Midbrain (tissue), 1 donor: ENCODE measurements at regions not wholly inside any gene's neighbourhood (a gene's known extent, or its start where the extent isn't known, plus 50 kb on each side); places are given as distances from the start of the nearest gene placed in this dataset.
"Not testable (repeated sequence)": the region's sequence is repeated elsewhere in the genome, so short reads cannot be mapped to it uniquely, and the experiment has no call there.

Experiments used
- DNase-seq: peaks from one replicate; lab custom pipeline; 2025; lab: John Stamatoyannopoulos, UW

DNA sequence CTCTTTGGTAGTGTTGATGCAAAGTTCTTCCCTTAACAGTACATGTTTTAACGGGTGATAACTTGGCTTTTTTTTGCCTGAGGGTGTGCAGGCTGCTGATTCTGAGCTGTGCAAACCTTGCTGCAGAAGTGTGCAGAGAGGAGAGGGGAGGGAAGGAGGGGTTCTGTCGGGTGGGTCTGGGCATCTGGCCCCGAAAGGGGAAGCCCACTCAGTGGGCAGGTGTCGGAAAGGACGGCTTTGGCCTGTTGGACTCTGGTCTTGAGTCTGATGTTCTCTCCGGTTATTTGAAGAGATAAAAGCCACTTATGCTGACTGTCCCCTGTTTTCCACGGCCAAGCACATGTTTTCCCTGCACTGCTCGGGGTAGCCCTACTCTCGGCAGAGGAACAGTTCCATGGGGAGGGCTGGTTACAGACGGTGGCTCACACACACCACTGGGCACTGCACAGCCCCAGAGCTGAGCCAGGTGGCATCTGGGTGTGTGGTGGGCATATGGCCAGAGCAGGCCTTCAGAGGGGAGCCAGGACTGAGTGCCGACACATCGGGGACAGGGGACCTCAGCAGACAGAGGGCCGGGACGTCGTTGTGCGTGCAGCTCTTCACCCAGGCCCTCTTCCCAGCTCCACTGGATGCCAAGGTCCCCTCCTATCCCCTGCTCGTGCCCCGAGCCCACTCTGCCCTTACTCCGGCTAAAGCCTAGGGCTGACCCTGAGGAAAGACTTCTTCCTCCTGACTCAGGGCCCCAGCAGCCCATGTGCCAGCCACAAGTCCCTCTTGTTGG is 93.2 kb downstream of the TEX29 start:
- no peak for DNase-seq

DNA sequence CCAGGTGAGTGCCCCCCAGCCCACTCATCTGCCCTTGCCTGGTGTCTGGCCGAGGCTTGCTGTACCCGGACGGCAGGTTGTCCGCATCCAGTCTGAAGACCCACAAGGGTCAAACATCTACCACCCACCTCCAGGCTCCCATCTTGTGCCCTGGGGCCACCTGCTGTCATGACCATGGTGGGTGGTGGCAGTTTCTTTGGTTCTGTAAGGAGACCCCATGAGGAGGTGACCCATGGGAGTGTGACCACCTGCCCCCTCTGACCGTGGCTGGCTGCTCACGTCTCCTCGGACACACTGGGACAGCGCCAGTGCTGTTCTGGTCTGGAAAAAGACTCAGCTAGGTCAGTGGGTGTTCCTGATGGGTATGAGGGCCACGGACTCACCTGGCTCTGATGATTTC is 93.9 kb downstream of the TEX29 start:
- DNase-seq: no peak

DNA sequence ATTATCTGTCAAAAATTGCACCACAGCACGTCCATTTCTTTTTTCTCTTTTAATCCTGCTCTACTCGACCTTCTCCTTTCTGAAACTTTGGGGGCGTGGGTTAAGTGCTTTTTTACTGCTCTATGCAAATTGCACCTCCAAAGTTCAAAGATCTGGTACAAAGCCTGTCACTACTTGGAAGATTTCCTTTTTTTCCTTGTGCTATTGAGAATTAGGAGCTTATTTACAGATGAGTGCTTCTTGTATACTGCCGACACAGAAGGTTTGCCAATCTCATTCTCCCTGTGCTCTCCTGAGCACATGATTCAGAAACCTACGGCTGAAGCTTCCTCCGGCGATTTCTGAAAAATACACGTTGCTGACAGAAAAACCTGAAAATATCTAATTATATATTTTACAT is 94.8 kb downstream of the TEX29 start:
- DNase-seq: no peak

DNA sequence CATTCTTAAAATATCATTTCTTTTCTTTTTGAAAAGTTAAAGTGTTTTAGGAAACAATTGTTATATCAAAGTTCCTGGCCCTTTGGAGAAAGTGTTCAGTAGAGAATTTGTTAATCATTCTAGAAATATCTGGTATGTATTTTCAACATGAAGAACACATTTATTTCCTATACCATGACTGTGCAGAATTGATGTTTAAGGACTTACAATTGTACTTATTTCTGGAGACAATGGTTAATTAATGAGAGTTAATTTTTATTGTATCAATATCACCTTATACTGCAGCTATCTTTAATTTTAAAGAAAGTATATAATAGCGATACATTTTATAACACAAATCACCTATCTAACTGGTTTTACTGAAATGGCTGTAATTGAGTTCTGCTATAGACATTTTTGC is 95.3 kb downstream of the TEX29 start:
- DNase-seq: no peak

DNA sequence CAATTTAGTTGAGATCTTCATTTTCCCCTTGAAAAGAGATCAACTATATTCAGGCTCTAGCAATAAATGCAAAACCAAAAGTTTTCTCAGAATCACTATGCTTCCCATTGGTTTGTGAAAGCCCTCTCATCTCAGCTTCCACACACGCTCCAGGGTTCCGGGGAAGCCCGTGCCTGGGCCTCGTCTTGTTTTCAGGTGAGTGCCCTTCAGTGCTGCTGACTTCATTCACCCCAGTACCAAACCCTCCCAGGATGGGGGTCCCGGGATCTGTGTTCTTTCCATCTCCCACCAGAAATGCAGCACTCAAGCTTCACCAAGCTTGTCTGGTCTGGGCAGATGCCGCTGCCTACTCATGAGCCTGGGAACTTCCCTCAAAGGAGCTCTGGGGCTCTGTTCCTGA is 97.7 kb downstream of the TEX29 start:
- DNase-seq: no peak

DNA sequence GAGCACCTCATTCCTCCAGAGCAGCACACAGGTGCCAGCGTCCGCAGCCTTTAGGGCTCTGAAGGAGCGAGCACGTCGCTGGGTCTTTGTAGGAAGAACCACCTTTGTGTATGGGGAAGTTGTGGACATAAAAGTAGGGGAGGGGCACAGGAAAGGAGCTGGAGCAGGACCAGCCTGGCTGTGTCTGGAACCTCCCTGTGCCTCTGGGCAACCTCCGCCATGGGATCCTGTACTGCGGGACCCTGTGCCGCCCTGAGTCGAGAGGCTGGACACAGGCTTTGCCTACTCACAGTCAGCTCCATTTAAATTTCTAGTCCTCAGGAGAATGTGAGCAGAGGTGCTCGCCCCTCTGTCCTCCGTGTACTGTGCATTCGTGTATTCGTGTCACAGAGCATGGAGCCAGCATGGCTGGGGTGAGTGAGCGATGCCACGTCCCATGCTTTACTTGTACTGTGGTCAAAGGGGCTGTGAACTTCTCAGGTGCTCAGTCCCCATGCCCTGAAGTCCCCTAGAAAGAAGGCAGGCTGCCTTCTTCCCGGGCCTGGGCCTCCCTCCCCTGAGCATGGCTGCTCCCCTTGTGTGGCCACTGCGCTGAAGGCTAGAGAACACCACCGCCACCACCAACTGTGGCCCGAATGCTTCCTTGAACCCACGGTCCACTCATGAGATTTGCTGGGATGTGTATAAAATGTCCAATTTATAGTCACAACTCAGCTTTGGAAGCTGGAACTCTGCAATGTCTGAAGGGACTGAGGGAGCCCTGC is 99.9 kb downstream of the TEX29 start:
- DNase-seq: no peak

DNA sequence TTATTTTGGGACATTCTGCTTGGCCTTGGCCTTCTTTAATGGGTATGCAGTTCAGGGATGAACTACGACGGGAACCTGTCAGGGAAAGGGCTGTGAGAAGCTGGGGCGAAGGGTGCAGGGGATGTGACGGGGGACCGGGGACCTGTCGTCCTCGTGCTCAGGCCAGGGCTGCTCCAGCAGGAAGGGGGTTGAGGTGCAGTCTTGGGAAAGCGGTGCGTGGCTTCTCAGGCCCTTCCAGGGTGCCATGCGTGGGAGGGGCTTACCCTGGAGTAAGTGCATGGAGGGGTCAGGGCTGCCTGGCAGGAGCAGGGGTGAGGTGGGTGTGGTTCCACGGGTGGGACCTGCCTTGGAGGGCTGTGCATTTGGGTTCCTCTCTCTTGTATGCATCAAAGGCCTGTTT is 100.8 kb downstream of the TEX29 start:
- no peak for DNase-seq

DNA sequence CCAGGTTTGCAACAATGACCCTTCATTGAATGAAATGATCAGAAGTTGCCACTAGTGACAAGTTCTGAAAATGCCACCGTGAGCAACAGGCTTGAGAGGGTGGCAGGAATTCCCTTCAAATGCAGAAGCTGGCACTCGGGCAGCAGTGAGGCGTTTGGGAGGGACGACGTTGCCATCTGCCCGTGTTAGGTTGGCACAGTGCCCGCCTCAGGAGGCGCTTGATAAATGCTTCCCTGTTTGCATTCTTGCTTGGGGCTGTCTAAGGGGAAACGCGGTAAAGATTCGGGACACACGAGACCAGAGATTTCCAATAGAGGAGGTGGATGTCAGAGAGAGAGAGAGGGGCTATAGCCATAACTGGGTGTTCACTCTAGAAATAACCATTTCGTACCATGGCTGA is 101.9 kb downstream of the TEX29 start:
- no peak for DNase-seq

DNA sequence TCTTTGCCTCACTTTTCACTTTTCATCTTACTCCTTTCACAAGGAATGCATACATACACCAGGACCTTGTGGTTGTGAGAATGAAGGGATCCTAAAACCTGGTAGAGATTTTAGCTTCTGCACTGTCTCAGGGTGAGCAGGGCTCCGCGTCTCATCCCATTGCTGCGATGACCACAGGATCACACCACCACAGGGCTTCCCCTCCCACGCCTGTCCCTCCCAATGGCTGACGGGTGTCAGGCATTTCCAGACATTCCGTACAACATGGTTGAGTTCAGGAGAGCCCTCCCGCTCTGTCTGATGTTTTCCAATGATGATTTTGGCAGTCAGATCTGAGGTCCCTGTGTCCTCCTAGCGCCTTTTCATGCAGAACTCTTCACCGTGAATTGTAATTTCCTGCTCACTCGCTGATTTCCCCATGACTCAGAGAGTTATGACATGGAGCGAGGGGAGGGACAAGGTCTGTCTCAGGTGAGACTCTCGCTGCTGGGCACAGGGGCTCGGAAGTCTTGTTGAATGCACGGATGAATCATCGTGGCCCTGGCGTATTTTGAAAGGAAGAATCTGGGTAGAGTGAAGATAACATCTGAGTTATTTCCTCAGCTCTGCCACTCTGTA is 102.8 kb downstream of the TEX29 start:
- DNase-seq: no peak

DNA sequence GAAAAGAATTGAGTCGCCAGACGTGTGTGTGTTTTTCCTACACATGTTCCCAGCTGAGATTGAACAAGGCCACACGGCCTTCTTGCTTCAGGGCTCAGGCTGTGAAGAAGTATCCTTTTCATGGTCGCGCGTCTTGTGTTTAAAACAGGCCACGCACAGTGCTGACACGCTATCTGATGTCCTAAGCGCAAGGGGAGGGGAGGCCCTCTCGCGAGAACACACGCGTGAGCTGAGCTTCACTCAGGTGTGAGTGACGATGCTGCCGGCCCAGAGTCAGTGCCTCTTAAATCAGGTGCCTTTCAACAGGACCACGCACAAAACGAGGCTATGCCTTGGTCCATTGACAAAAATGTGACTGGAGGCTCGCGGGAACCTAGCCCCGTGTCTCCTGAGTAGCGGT is 103.7 kb downstream of the TEX29 start:
- DNase-seq: no peak

DNA sequence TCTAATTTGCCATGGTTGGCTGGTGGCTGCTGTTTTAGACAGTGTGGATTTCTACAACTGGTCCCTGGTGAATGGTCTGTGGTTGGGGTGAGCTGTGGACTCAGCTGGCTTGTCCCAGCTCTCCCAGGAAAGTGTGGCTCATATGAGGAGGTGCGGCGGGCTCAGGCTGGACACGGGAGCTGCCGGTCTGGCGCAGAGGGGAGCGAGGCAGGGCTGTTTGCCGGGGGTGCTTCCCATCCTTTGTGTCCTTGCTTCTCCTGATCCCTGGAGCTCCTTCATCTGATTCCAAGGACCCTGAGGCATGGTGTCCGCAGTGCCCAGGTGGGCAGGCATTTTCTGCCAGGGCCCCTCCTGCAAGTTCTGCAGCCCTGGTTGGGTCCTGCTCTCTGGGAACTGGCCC is 104.9 kb downstream of the TEX29 start:
- DNase-seq: no peak

DNA sequence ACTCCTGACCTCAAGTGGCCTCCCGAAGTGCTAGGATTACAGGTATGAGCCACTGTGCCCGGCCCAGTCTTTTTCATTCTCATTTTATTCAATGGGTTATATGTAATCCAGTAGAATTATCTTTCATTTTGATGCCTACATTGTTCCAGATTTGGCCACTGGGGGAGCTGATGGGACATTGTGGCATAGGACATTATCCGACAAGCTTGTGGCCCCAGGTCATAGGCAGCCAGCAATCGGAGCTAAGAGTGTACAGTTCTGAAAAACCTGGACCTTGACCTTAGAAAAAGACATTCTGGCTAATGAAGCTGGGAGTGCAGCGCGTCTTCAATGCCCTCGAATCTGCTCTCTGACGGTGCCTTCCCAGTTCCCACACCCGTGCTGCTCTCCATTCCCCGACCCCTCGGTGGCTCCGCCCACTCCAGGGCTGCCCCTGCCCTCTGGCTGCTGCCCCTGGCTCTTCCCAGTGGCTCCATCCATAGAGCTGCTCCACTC is 108.7 kb downstream of the TEX29 start:
- DNase-seq: peak; percentile 41

DNA sequence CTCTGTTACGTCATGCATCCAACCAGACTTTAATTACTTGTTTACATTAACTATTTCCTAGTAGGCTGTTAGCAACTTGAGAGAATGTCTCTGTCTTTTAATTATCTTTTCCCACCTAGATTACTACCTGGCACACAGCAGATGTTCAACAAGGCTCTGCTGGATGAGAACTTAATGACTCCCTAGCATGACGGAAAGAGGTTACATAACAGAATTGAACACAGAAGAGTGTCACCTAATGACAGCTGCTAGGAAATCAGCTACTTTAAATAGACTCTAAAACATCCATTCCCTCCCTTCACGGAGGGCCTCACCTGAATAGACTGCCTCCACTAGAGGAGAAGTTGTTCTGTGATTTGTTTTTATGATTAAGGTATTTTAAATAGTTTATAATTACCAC is 110.8 kb downstream of the TEX29 start:
- DNase-seq: no peak

DNA sequence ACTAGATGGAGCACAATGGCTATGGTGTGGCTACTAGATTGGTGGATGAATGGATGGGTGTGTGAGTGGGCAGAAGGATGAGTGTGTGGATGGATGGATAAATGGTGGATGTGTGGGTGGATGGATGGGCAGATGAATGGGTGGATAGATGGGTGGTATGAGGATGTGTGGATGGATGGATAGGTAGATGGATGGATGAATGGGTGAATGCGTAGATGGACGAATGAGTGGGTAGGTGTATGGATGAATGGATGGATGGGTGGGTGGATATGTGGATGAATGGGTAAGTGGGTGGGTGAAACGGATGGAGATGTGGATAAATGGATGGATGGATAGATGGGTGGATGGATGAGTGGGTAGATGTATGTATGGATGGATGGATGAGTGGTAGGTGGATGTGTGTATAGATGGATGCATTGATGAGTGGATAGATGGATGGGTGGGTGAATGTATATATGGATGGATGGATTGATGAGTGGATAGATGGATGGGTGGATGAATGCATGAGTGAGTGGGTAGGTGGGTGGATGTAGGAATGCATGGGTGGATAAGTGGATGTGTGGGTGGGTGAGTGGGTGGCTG is 114.2 kb downstream of the TEX29 start:
- DNase-seq: no peak

DNA sequence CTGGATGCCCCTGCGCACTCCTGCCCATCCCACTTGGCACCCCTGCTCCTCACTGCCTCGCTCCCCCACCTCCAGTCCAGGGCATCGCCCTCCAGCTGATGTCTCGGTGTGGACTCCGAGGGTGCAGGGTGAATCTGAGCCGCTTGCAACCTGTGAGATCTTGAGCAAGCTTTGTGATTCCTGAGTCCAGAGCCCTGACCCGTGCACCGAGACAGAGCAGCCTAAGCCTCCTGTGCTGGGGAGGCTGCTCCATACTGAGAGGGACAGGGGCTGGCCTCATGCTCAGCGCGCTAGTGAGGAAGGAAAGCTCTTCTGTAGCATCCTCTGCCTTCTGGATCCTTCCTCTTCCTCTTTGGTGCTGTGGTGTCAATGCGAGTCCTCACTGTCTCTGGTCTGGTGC is 116.0 kb downstream of the TEX29 start:
- DNase-seq: no peak

DNA sequence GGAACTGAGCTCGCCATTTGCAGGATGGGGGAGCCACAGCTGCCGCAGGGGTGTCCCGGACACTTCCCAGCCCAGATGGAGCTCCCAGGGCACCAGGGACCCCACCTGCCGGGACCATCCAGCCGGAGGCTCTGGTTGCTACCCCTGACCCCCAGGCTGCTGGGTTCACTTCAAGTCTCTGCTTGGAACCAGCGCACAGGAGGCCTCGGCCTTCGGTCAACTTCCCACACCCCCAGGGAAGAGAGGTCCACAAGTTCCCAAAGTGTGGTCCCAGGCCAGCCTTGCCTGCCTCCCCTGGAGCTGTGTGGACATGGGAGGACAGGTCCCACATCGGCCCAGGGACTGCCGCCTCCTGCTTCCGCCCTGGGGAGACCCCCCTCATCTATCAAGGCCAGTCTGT is 117.0 kb downstream of the TEX29 start:
- DNase-seq: no peak

DNA sequence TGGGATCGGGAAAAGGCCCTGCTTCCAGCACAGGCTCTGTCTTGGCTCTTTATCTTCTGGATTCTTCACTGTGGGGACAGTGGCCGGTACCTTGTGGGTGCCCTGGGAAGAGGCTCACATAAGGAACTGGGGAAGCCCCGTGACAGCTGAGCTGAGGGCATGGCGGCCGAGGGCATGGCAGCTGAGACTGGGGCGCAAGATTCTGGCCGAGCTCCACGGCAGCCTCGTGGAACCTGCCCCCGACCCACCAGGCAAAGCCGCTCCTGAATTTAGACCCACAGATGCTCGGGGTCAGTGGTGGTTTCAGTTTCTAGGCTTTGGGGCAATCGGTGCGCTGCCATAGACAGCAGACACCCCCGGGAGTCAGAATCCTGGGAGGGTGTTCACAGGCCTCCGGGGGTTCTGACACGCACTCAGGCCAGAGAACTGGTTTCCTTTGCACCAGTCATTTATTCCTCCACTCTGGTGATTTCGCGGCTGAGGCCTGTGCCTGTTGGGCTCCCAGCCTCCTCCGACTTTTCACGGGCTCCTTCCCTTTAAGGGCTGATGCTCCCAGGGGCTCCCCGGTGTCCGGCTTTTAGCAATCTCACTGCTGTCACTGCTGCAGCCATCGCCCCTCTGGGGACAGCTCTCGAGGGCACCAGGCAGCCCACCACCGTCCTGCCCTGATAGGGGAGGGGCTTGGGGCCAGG is 117.6 kb downstream of the TEX29 start:
- no peak for DNase-seq

DNA sequence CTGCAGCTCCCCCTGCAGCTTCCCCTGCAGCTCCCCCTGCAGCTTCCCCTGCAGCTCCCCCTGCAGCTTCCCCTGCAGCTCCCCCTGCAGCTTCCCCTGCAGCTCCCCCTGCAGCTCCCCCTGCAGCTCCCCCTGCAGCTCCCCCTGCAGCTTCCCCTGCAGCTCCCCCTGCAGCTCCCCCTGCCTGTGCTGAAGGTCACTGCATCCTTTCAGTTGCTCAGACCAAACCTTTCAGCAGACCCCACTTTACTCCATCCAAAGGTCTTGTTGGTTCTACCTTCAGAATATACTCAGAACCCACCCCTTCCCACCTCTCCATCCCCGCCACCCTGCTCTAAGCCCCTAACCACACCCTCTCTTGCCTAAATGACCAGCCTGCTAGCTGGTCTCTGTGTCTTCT is 120.0 kb downstream of the TEX29 start:
- not testable (repeated sequence) for DNase-seq

DNA sequence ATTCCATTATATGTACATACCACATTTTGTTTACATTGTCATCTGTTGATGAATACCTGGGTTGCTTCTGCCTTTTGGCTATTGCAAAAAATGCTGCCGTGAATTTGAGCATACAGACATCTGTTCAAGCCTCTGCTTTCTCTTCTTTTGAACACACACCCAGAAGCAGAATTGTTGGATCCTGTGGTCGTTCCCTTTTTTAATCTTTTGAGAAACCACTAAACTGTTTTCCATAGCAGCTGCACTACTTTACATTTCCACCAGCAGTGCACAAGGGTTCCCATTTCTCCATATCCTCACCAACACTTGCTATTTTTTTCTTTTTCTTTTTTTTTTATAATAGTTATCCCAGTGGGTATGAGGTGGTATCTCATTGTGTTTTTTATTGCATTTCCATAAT is 123.5 kb downstream of the TEX29 start:
- no peak for DNase-seq

DNA sequence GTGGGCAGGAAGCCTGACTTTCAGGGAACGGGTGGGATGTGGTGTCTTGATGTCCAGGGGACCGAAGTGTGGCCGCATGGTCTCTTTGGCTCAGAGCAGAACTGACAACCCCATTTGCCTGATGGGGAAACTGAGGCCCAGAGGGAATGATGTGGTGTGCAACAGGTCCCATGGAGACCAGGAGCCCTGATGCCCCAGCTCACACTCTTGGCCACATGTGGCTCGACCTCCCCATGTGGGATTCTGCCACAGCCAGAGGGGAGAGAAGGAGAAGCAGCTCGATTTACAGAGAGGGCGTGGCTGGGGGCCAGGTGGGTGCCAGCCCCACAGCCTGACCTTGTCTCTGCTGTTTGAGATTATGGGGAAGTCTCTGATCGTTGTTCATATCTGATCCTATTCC is 128.1 kb downstream of the TEX29 start:
- no peak for DNase-seq

DNA sequence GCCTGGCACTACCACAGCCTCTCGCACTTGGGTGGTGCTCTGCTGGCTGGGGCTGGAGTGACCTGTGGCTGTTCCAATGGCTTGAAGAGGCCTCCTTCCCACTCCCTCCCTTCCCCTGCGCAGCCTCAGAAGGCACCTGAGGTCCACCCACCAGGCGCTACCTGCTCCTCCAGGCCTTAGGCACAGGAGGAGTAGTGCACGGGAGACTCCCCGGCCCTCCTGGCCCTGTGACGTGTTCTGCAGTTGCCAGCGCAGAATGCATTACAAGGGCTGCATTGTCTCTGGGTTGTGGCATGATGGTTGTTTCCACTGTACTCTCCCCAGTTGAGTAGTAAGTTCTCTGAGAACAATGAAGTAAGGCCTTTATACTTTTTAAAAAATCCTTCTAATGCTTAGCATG is 128.6 kb downstream of the TEX29 start:
- peak; percentile 35 for DNase-seq

DNA sequence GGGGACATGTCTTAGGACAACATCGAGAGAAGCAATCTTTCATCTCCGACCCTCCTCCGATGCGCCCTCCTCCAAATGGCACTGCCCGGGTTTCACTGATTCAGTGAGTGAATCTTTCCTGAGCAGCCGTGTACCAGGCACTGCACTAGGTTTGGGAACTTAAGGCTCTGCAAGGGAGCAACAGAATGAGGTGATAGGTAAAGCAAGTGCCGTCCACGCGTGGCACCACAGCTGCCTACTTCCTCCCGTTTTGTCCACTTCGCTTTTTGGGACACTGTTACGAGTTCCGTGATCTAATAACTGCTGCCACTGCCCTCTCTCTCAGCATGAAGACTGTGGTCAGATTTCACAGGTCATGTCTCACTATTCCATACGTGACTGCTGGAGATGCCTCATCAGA is 131.0 kb downstream of the TEX29 start:
- no peak for DNase-seq
